ENCODE measurements at regions not wholly inside any gene's neighbourhood (a gene's known extent, or its start where the extent isn't known, plus 50 kb on each side); places are given as distances from the start of the nearest gene placed in this dataset.

DNA sequence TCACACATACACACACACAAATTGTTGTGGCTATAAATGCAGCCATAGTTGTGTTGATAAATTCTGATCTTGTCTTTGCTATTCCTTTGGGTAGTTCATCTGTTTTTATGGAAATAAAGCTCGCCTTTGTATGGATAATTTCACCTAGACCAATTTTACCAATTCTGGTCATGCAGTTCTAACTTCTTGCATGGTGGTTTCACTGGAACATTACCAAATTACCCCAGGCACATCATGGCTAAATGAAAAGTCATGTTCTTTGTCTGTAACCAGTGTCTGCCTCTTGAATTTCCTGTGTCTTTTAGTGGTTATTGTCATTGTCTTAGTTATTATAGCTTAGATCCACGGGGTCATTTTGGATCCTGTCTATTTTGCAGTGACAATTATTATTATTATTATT is 50.3 kb upstream of the TMC1 start (continued):
- TF ChIP-seq, protein P1, sequence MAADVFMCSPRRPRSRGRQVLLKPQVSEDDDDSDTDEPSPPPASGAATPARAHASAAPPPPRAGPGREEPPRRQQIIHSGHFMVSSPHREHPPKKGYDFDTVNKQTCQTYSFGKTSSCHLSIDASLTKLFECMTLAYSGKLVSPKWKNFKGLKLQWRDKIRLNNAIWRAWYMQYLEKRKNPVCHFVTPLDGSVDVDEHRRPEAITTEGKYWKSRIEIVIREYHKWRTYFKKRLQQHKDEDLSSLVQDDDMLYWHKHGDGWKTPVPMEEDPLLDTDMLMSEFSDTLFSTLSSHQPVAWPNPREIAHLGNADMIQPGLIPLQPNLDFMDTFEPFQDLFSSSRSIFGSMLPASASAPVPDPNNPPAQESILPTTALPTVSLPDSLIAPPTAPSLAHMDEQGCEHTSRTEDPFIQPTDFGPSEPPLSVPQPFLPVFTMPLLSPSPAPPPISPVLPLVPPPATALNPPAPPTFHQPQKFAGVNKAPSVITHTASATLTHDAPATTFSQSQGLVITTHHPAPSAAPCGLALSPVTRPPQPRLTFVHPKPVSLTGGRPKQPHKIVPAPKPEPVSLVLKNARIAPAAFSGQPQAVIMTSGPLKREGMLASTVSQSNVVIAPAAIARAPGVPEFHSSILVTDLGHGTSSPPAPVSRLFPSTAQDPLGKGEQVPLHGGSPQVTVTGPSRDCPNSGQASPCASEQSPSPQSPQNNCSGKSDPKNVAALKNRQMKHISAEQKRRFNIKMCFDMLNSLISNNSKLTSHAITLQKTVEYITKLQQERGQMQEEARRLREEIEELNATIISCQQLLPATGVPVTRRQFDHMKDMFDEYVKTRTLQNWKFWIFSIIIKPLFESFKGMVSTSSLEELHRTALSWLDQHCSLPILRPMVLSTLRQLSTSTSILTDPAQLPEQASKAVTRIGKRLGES (CRISPR knock-in tag; IDR thresholded peaks at IDR 0.05; ENCODE audit: borderline replicate concordance), result no peak
- TF ChIP-seq XRCC5 (optimal IDR thresholded peaks at IDR 0.05; ENCODE audit: low read length), result no peak
- TF ChIP-seq ATRX (CRISPR knock-in tag; IDR thresholded peaks at IDR 0.05; ENCODE audit: borderline replicate concordance), result no peak

DNA sequence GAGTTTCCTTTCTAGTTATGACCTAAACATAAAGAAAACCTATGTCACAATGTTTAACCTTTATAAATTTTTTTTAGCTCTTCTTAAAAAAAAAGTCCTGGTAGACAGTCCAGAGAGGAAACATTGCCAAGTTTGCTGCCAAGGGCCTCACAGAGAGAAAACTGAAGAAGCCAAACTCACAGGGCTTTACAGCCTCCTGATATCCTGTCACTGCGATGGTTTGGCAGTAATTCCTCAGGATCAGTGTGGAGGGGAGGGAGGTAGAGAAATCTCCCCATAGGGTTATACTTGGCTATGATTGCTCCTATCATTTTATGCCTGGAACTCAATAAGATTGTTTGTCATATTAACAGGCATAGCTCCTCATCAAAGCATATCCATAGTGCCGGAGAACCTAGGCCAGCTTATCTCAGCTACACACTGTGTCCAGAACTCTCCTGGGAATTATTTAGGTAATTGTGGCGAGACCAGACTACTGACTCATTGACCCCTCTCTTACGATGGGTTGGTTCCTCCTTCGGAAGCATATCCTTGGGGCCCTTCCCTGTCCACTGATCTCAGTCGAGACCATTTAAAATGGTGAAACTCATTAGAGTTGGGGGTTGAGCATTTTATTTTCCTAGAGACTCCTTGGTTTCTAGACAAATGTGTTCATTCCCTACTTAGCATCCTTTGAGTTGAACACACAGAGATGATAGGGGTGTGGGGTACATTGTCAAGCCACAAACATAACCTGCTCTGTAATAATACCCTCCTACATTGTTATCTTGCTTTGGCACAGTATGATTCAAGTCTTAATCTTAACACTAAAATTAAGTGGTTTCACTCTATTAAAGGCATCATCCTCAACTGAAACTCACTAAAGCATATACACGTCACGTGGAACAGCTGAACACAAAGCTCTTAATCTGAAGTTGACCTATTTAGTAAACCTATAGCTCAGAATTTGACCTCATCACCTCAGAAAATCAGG is 53.4 kb upstream of the TMC1 start:
- H3K27ac ChIP-seq (ENCODE audit: extremely low read length, insufficient read depth, low read length), result no peak overlapping the region
- FAIRE-seq, result no peak
- no TSS peak for BruUV-seq (replicated peaks)

More for the DNA sequence above, 53.4 kb upstream of the TMC1 start:
- WGBS (ENCODE audit: low lambda C conversion rate), result 27% methylated on average over 7 of the region's 8 CpGs
- POLR2A ChIA-PET, result no interaction called here
- in situ Hi-C loops (cut with HindIII; ENCODE audit: extremely low pct_ligation_motif_present, low pct_unique_long_range_greater_than_20kb), result no loop called here
- Histone ChIP-seq H2AFZ (ENCODE audit: low read length) (no peak overlapping the region), H4K20me1 (ENCODE audit: insufficient read depth, low read length) (no peaks in the 10 kb centered on the region), H3K79me2 (ENCODE audit: insufficient read depth, low read length) (no peaks in the 10 kb centered on the region), H3K9me3 (ENCODE audit: low read length) (no peaks in the 10 kb centered on the region), H3K27me3 (ENCODE audit: control insufficient read depth in 1 of 2, insufficient read depth in 2 of 2, low read length in 2 of 2) (no peaks in the 10 kb centered on the region), H3K4me3 (replicated peaks in 1 of 3; ENCODE audit: insufficient read depth in 1 of 3, low read depth in 2 of 3, low read length in 3 of 3) (no peak overlapping the region), H3K4me2 (ENCODE audit: low read depth, low read length) (no peak overlapping the region), H3K4me1 (ENCODE audit: insufficient read depth, low read length) (no peaks in the 10 kb centered on the region), H3K9ac (ENCODE audit: insufficient read depth, low read depth, low read length) (no peak overlapping the region), H3K36me3 (replicated peaks in 1 of 2; ENCODE audit: control insufficient read depth in 1 of 2, insufficient read depth in 2 of 2, low read length in 2 of 2) (no peaks in the 10 kb centered on the region)
- TF ChIP-seq ZNF180 (CRISPR knock-in tag; IDR thresholded peaks at IDR 0.05; ENCODE audit: borderline replicate concordance, low read depth), result no peak
- TF ChIP-seq PLRG1 (conservative IDR thresholded peaks at IDR 0.05), result no peak
- no peak for TF ChIP-seq SMC3 (IDR thresholded peaks at IDR 0.05; ENCODE audit: low read length)
- TF ChIP-seq MBD4 (IDR thresholded peaks at IDR 0.05; ENCODE audit: borderline replicate concordance, low read length), result no peak
- no peak for TF ChIP-seq ZNF225 (CRISPR knock-in tag; IDR thresholded peaks at IDR 0.05)
- no peak for TF ChIP-seq EHMT2 (IDR thresholded peaks at IDR 0.05; ENCODE audit: borderline replicate concordance, low read depth, low read length)
- no peak for TF ChIP-seq ZNF644 (CRISPR knock-in tag; IDR thresholded peaks at IDR 0.05; ENCODE audit: low read depth)
- TF ChIP-seq NFYC (CRISPR knock-in tag; IDR thresholded peaks at IDR 0.05), result no peak
- intact Hi-C loops (cut with micrococcal nuclease; ENCODE audit: unreplicated experiment), result no loop called here
- ATAC-seq (no peak), DNase-seq (ENCODE audit: low spot score) (no peak)
- CTCF ChIA-PET (ENCODE audit: low intra/inter-chr PET ratio, low total read pairs), result no interaction called here
